HG03095 (cell line): ENCODE measurements at regions not wholly inside any gene's neighbourhood (a gene's known extent, or its start where the extent isn't known, plus 50 kb on each side); places are given as distances from the start of the nearest gene placed in this dataset.
"Not testable (repeated sequence)": the region's sequence is repeated elsewhere in the genome, so short reads cannot be mapped to it uniquely, and the experiment has no call there.

Experiments
- ATAC-seq: cut with Tn5 transposase; IDR thresholded peaks from one replicate; pipeline ENCODE4 v1.9.1; 2021; ENCODE audit warnings: moderate library complexity; ENCODE audit not compliant: unreplicated experiment

DNA sequence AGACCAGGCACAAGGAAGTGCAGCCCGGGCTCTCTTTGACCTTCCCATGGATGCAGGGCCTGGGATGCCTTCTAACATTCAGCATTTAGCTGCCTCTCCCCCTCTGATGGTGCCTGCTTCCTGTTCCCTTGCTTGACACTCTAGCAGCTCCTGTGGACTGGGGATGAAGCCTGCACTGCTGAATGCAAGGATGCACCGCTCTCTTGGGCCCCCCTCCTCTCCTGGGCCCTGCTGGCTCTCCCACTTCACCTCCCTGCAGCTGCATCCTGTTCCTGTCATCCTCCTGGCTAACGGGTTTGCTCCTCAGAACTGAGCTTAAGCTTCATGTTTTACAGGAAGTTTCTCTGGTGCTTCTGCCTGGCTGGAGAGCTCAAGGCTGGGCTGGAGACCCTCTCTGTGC, 254.1 kb downstream of the TSN start:
- ATAC-seq: no peak

DNA sequence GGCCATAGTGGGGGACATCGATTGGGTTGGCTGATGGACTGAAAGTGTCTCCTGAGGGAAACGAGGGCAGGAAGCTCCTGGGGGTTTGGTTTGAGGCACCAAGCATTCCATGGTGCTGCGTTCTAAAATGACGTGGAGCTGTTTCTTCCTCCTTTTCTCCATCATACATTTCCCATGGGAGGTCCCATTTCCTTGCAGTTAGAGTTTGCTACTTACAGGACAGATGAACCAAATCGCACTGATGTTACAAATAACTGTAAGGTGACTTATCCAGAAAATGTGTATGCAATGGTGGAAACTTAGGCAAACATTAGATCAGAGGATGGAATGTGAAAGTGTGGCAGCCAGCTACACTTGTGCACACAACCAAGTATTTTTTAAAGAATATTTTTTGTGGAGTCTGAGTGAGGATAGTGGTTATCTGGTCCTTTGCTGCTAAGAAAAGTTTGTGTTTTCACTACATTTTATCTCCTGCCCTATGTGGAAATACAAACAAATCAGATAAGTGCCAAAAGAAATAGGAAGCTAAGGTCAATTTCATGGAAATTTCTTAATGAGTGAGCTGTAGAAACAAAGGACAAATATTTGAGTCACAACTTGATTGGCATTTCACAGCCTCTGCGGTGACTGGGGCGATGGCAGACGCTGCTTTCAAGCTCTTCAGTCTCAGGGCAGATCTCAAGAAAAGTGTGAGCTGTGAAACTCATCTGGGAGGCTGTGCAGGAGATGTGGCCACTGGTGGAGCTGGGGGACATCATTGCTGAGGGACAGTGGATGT, 256.2 kb downstream of the TSN start:
- ATAC-seq: no peak

DNA sequence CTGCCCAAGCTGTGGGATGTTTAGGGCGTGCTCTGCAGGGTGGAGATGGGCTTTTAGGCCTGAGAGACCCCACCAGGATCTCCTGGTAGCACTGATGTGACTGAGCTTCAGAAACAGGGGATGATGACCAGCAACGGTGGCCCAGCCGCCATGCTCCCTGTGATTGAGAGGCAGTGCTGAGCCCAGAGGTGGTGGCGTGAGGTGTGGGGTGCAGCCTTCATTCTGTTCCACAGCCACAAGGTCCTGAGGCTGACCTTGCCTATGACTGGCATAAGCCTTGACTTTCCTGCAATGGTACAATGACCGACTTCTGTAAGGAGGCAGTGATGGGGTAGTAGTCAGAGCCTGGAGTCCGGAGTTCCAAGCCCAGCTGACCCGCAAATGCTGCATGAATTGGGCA, 263.3 kb downstream of the TSN start:
- ATAC-seq: no peak

DNA sequence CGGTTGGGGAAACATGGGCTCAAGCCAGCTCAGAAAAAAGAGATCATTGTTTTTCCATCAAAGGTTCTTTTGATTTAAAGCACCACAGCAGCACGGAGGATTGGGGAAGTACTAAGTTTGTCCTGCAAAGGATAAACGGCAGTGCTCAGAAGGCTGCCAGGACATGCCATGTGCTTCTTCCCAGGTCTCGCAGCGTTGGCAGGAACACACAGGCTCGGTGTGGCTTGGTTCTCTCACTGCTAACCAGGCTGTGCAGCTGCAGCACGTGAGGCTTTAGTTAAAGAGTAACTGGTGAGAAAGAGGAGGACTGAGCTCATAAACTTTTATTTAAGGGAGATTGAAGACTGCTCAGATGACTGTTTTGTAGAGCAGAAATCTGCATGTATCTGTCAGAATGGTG, 264.3 kb downstream of the TSN start:
- no peak for ATAC-seq

DNA sequence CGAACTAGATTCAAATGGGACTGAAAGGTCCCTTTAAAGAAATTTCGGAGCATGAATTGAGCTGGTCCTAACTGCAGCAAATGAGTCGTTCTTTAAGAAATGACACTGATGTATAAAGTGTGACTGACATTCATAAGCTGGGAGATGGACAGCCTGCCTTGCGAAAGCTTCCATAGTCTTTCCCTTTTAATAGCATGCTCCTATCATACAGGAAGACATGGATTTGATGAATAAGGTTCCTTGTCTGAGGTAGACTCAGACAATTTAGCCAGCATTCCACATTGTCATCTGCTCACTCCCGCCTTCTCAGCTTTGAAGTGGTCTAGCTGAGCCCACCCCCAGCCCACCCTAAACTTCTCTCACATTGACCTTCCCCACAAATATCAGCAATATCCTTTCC, 264.9 kb downstream of the TSN start:
- no peak for ATAC-seq

DNA sequence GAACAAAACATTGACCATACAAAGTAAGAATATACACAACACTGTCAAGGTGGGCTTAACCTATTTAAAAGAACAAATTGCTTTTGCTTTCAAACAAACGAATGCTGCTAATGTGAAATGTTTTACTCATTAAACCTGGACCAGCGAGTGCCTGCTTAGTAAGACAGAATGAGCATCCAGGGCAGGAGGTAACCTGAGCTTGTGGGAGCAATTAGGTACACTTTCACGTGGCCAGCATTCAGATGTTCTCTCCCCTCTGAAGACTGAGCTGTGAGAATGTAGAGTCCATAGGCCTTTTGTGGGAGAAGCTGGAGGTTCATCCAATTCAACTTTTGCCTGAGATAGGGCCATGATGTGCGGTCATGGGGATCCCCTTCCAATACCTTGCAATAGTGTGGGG, 266.5 kb downstream of the TSN start:
- ATAC-seq: no peak

DNA sequence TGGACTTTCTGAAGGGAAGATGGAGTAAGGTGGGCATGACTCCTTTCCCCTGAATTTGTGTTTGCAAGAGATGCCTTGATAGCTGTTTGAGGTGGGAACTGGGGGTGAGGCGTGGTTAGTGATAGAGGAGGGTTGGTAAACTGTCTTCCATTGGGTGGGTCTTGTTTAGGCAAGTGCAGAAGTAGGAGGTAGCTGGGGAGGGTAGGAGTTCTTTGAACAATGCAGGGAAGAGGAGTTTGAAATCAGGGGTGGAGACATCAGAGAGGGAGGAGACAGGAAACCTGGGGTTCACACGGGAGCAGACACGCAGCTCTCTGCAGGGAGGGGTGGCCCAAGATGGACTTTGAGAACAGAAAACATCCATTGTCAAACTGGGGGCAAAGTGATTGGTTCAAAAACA, 267.1 kb downstream of the TSN start:
- ATAC-seq: no peak

DNA sequence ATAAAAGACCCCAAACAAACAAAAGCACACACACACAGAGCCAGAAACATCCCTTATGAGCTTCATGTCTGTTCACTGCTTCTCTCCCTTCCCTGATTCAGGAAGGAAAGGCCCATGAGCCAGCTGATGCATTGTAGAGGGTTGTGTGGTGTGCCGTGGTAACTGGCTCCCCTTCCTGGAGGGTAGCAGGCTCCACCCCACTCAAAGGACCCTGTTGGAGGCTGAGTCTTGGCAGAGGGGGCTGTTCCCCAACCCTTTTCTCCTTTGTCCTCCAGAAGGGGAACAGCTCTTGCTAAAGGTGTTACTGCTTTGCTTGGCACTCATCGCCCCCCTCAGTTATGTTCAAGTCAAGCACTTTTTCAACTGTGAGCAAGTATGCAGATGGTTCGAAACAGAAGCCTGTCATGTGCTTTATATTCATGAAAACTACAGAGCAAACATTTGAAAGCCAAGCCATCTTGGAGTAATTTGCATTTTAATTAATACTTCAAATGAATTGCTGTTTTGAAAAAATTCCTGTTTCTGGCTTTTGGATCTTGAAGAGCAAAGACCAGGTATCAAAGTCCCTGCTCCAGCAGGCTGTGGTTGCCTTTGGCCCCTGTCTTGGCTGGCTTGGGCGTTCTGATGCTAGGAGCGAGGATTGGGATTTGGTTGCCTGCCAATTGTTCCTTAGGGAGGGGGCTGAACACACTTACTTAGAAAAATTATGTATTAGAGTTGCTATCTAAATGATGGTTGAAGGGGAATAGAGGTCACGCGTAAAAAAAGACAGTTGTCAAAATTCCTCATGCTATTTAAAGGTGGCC, 267.8 kb downstream of the TSN start:
- no peak for ATAC-seq

DNA sequence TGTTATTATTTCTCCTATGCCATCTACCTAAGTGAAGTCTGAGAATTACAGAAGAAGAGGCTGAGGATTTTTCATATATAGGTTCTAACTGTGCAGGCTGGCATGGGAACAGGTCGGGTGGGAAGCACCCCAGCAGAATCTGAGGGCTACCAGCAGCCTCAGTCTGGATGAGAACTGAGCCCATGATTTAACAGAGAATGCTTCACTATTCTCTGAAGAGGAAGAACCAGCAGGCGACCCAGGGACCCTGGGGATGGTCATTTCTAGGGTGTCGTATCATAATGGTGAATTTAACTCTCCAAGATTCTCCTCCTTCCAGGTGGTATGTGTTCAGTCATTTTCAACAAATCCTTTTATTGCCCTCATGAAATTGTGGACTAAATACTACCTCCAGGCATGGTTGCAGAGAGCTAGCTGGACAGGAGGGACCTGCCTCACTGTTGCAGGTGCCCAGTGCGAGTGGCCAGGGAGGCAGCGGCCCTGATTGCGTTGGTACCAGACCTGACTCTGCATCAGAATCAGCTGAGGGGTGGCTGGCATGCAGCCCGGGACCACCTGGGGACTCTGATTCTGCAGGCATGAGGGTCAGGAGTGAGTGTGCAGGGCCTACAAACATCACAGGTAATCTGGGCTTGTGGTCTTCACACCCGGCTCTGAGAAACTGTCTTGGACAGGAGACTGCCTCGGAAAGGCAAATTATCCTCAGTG, 272.2 kb downstream of the TSN start:
- ATAC-seq: no peak

DNA sequence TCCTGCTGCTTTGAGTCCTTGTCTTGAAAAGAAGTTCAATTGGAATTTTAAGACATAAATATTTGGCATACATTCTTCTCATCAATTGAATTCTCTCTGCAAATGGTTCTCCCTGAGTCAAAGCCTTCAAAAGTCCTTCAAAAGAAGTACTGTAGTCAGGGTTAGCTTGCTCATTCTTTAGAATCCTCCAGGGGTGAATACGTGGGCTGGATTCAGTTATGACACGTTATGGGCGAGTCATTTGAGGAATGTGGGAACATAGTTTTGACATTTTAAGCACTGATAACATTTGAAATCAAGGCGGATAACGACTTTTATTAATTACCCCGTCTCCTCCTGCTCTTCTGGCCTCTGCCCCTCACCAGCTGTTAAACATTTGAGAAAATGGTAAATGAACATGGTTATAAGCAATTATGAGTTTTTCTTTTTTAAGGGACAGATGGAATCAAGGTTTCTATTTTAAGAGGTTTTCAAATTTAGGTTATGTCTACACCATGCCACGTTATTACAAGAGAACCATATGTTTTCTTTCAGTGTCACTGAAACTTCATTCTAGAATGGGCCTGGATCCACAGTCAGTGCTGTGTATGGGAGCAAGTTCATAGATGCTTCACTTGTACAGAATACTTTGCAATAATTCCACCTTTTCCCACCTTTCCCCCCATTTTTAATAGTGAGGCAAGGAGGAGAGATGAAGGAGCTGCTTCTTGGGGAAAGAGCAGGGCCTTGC, 273.1 kb downstream of the TSN start:
- no peak for ATAC-seq

DNA sequence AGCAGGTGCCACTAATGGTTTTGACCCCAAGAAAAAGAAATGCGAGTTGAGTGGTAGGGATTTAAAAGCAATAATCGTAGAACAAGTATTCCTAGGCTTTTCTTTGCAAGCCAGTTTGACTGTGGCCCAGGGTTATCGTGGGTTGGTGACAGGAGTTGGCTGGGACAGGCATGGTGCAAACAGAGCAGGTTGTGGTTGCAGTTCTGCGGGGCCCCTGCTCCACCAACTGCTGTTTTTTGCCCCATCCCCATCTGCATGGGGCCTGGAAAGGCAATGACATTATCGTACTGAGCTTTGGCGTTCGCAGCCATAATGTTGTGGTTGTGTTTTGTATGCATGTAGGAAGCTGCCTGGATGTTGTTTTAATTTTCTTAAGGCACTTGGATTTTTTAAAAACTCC, 274.0 kb downstream of the TSN start:
- no peak for ATAC-seq

DNA sequence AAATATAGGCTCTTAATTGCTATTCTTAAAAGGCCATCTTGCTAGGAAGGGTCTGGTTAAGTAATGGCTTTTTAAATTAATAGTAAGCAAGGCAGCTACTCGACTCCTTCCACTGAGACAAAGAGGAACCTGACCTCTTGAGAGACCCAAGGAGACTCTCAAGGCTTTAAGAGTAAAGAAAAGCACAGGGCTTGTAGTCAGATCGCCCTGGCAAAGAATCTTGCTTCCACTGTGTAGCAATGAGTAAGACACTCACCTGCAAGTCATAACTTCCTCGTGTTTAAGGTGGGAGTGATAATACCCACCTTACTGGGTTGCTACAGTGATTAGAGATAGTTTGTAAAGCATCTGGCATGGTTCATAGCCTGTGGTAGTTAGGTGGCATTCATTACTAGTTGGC, 274.5 kb downstream of the TSN start:
- no peak for ATAC-seq

DNA sequence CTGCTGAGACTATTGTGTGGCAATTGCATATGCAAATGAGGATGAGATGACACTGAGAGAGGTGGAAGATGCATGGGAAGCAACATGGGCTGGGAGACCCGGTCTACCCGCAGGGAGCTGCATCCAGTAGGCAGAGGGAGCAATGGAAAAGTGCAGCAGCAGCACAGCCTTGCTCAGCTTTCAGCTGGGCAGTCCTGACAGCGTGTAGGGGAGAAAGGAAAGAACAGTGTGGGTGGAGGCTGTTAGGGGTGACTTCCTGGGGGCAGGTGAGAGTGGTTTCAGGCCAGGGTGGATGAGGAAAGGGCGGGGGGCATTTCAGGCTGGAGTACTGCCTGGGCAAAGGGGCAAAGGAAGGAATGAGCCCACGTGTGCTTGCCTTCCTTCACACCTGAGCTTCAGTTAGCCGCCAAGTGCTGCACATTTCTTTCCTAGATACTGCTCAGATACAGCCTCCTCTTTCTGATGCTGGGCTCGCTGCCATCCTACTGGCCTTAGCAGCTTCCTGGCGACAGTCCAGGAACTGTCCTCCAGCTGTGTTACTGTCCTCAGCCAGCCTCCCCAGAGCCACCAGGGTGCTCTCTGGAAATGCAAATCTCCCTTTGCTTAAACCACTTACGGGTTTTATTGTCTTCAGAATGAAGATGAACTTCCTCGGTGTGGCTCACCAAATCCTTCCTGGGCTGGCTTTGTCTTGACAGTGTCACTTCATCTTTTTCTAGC, 276.3 kb downstream of the TSN start:
- no peak for ATAC-seq

DNA sequence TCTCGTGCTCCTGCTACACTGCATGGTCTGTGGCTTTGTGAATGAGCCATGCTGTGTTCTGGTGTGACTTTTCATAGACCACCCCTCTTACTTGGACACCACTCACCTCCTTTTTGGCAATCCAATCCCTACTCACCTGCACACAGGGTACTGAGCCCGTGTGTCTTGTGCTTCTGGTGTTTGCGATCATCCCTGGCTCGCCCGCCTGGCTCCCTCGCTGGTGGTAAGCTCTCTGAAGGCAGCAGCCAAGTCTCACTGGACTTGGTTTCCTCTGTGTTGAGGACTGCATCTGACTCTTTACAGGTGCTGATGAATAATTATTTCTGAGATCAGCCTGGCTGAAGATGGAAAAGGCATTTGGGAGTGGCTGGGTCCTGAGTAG, 276.8 kb downstream of the TSN start:
- no peak for ATAC-seq

DNA sequence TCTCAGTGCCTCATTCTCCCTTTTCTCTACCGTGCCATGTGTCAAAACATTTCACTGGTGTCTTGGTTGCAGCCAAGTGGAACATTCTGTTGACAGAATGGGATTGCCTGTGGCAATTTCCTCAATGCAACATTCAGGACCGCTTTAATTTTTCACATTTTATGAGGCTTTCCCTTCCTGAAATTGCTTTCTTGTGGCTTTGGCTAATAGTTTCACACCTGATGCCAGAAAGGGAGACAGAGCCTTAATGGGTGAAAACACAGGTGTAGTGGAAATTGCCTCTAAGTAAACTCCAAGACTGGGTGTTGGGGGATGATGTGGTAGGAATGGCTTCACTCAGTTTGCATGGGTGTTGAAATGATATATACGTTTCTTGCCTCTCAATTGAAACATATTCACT, 278.3 kb downstream of the TSN start:
- ATAC-seq: no peak

DNA sequence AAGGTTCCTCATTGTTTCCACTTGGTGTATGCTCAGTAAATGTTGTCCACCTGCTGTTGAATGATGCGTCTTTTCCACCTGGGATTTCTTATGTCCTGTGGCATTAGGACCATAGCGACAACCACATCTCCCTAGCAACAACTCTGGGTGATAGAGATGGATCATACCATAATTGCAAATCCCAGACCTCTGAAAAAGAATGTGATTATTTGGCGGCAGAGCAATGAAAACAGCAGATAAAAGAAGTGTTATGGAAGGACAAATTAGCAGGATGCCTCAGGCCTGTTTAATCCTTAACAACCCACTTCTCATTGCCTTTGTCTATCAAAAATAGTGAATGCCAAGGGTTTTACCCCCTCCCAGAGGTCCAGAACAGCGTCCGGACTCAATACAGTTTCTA, 278.9 kb downstream of the TSN start:
- no peak for ATAC-seq

DNA sequence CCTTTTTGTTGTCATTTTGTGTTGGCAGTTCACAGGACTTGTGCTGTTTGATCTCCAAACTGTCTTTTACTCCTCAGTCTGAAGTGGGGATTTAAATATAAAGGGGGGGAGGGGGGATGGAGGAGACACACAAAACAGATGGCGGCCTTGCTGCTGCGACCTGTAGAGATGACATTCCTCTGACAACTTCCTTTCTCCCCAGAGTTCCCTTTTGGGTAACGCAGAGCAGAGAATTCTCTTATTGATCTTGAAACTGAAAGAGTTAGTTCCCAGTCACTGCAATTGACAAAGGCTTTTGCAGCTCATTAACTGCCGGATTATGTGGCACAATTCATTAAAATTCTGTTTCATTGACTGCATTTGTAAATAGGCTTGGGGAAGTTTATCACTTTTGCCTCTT, 279.3 kb downstream of the TSN start:
- no peak for ATAC-seq

DNA sequence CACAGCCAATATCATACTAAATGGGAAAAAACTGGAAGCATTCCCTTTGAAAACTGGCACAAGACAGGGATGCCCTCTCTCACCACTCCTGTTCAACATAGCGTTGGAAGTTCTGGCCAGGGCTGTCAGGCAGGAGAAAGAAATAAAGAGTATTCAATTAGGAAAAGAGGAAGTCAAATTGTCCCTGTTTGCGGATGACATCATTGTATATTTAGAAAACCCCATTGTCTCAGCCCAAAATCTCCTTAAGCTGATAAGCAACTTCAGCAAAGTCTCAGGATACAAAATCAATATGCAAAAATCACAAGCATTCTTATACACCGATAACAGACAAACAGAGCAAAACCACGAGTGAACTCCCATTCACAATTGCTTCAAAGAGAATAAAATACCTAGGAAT, 283.4 kb downstream of the TSN start:
- not testable (repeated sequence) for ATAC-seq

DNA sequence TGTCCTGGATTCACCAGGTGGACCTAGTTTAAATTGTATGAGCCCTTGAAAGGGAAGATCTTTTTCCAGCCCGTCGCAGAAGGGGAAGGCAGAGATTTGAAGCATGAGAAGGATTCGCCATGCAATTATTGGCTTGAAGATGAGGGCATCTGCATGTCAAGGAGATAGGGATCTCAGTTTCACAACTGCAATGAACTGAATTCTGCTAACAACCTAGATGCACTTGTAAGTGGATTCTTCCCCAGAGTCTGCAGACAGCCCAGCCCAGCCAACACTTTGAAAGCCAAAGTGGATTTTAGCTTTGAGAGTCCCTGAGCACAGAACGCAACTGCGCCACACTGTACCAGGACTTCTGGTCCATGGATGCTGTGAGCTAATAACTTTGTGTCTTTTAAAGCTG, 286.0 kb downstream of the TSN start:
- no peak for ATAC-seq

DNA sequence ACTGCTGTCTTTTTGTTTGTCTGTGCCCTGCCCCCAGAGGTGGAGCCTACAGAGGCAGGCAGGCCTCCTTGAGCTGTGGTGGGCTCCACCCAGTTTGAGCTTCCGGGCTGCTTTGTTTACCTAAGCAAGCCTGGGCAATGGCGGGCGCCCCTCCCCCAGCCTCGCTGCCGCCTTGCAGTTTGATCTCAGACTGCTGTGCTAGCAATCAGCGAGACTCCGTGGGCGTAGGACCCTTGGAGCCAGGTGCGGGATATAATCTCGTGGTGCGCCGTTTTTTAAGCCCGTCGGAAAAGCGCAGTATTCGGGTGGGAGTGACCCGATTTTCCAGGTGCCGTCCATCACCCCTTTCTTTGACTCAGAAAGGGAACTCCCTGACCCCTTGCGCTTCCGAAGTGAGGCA, 296.2 kb downstream of the TSN start:
- ATAC-seq: not testable (repeated sequence)

DNA sequence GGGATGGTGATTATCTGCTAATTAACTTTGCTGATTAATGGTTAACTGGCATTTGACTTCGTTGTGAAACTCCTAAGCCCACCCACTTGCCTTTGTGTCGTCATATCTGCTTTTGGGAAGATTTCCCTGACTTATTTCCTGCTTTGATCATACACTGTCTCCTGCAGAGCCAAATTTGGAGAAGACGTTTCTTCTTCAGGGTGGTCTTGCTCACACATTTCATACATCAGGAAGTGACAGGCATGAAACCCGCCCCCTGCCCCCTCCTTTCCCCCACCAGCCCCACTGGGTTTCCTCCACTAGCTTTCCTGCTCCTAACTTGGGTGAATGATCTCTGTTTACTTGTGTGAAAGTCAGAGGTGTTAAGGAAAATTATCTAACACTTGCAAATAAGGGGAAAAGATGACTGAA, 300.1 kb downstream of the TSN start:
- ATAC-seq: no peak
